ENCODE measurements at regions not wholly inside any gene's neighbourhood (a gene's known extent, or its start where the extent isn't known, plus 50 kb on each side); places are given as distances from the start of the nearest gene placed in this dataset.

DNA sequence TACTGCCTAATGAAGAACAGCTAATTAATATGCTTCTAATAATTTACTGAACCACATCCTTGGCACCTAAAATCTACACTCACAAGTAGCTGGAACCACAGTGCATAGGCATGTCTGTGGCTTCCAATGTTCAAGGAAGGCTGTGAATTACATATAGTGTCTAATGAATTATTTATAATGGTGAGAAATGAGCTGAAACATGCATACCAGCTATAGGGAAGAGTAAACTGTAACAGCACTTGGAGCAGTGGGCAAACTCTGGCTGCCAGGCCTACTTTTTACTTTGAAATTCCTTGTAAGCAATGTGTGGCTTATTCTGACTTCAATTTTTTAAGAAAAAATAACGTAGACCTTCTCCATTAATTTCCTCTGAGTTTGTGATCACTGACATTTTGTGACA is 953.2 kb upstream of the CDH8 start:
- peaks cover 0 to 5% of the 10 kb centered on the region in 2 donors for H3K9me3 Mint-ChIP-seq
- no peaks in the 10 kb centered on the region for H3K27me3 Mint-ChIP-seq
- no peak overlapping the region for H3K4me3 Mint-ChIP-seq
- H3K36me3 Mint-ChIP-seq, result no peaks in the 10 kb centered on the region
- DNase-seq, result no peak
- H3K27ac Mint-ChIP-seq, result no peak overlapping the region
- ATAC-seq (replicated peaks), result no peak
- H3K4me1 Mint-ChIP-seq, result no peaks in the 10 kb centered on the region

DNA sequence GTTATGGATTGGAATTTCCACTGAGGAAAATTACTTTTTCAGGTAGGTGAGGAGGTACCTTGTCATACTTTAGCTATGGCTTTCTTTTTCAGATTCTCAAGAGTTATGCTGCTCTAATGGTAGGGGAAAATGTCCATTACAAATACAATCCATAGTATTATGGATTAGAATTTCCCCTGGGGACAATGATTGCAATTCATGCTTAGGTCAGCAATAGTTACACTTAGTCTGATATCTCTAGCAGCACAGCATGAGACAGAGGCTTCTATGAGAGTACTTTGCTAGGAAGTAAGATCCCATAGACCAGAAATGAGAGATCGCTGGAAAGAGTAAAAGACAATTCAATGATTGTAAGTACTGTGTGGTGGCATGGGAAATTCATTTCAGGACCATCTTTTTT is 949.5 kb upstream of the CDH8 start:
- H3K36me3 Mint-ChIP-seq, result no peaks in the 10 kb centered on the region
- ATAC-seq (replicated peaks), result no peak
- no peak overlapping the region for H3K4me3 Mint-ChIP-seq
- H3K9me3 Mint-ChIP-seq, result peaks cover 5 to 7% of the 10 kb centered on the region in 2 donors
- H3K4me1 Mint-ChIP-seq, result no peaks in the 10 kb centered on the region
- H3K27ac Mint-ChIP-seq, result no peak overlapping the region
- no peak for DNase-seq
- H3K27me3 Mint-ChIP-seq, result no peaks in the 10 kb centered on the region

GRCh38 chr16:62978451-62978850 is 942.2 kb upstream of the CDH8 start:
- Mint-ChIP-seq H3K9me3 (peaks cover 3 to 4% of the 10 kb centered on the region in 2 donors), H3K27ac (no peak overlapping the region), H3K4me3 (no peak overlapping the region), H3K27me3 (no peaks in the 10 kb centered on the region), H3K4me1 (no peaks in the 10 kb centered on the region), H3K36me3 (no peaks in the 10 kb centered on the region)
- DNase-seq (no peak), ATAC-seq (replicated peaks) (no peak)

DNA sequence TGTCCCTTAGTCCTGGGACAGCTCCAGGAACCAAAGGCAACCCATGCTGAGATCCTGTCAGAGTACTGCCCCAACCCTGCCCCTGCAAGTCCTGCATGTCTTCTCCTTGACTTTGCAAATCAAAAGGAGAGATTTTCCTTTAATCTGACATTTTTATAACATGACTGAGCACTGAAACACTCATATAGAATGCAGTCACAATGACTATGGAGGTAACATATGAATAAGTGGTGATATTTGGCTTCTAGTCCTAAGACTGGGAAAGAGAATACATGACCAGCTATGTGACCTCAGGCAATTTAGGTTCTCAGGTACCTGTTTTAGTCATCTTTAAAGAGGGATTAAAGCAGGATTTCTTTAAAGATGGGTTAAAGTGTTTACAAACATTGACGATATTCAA is 941.6 kb upstream of the CDH8 start:
- DNase-seq, result no peak
- ATAC-seq (replicated peaks), result no peak
- peaks cover 0 to 3% of the 10 kb centered on the region in 2 donors for H3K9me3 Mint-ChIP-seq
- H3K4me3 Mint-ChIP-seq, result no peak overlapping the region
- H3K27ac Mint-ChIP-seq, result no peak overlapping the region
- no peaks in the 10 kb centered on the region for H3K27me3 Mint-ChIP-seq
- no peaks in the 10 kb centered on the region for H3K36me3 Mint-ChIP-seq
- no peaks in the 10 kb centered on the region for H3K4me1 Mint-ChIP-seq

- H3K27me3 Mint-ChIP-seq, result no peaks in the 10 kb centered on the region
- peaks cover 0 to 3% of the 10 kb centered on the region in 2 donors for H3K9me3 Mint-ChIP-seq
- H3K4me1 Mint-ChIP-seq, result no peaks in the 10 kb centered on the region
- DNase-seq (no peak), ATAC-seq (replicated peaks) (no peak)
- H3K27ac Mint-ChIP-seq, result no peak overlapping the region
- no peaks in the 10 kb centered on the region for H3K36me3 Mint-ChIP-seq
- no peak overlapping the region for H3K4me3 Mint-ChIP-seq
Measured at GRCh38 chr16:62974424-62974823, 938.2 kb upstream of the CDH8 start.

- H3K36me3 Mint-ChIP-seq, result no peaks in the 10 kb centered on the region
- ATAC-seq (replicated peaks), result no peak
- H3K27ac Mint-ChIP-seq, result no peak overlapping the region
- H3K4me3 Mint-ChIP-seq, result no peak overlapping the region
- peaks cover 0 to under 1% of the 10 kb centered on the region in 2 donors for H3K9me3 Mint-ChIP-seq
- H3K27me3 Mint-ChIP-seq, result no peaks in the 10 kb centered on the region
- DNase-seq, result no peak
- no peaks in the 10 kb centered on the region for H3K4me1 Mint-ChIP-seq
Measured at GRCh38 chr16:62970851-62971250, 934.6 kb upstream of the CDH8 start.

DNA sequence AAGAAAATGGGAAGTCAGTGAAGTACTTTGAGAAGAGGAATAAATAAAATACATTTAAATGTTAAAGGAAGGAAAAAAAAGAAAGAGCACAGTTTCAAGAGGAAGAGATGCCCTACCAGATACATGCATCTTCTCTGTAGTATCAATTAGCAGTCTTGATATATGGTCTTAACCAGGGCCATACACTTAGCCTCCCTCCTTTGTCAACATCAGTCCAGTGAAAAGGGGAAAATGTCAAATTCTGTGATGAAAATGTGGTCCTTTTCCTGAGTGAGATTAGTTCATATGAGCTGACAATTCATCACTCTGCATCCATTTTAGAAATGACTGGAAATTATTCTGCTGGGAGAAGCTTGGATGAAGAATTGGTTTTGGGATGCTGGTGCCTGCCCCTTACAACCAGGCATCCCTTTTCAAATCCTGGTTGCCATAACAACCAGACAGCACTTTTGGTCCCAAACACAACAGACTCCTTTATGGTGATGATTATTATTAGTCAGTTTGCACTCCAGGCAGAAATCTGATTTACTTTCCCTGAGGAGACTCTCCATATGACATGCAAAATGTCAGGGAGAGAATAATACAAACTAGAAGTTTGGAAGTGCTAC is 933.6 kb upstream of the CDH8 start:
- Mint-ChIP-seq H3K36me3 (no peaks in the 10 kb centered on the region), H3K27ac (no peak overlapping the region), H3K27me3 (no peaks in the 10 kb centered on the region), H3K9me3 (no peaks in the 10 kb centered on the region), H3K4me1 (no peaks in the 10 kb centered on the region), H3K4me3 (no peak overlapping the region)
- DNase-seq (no peak), ATAC-seq (replicated peaks) (no peak)

DNA sequence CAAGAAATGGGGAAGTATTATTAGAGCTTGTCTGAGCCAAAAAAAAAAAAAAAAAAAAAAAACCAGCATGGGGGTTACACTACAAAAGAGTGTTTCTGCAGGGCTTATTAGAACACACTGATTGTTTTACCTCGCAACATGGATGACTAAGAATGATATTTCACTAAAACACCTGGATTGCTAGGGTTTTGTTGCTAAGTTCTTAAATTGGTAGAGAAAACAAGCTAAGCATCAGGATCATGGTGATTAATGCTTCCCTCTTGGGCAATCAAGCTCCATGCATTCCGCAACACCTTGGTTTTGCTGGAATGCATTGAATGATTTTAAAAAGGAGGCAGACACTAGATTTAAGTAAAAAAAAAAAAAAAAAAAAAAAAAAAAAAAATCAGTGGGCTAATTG is 931.4 kb upstream of the CDH8 start:
- Mint-ChIP-seq H3K27ac (no peak overlapping the region), H3K9me3 (peaks cover 0 to 2% of the 10 kb centered on the region in 2 donors), H3K4me1 (no peaks in the 10 kb centered on the region), H3K4me3 (no peak overlapping the region), H3K36me3 (no peaks in the 10 kb centered on the region), H3K27me3 (no peaks in the 10 kb centered on the region)
- DNase-seq (no peak), ATAC-seq (replicated peaks) (no peak)

GRCh38 chr16:62967163-62967562 is 930.9 kb upstream of the CDH8 start:
- no peaks in the 10 kb centered on the region for H3K27me3 Mint-ChIP-seq
- ATAC-seq (replicated peaks), result no peak
- peaks cover 0 to 5% of the 10 kb centered on the region in 2 donors for H3K9me3 Mint-ChIP-seq
- H3K36me3 Mint-ChIP-seq, result no peaks in the 10 kb centered on the region
- no peaks in the 10 kb centered on the region for H3K4me1 Mint-ChIP-seq
- H3K4me3 Mint-ChIP-seq, result no peak overlapping the region
- no peak for DNase-seq
- no peak overlapping the region for H3K27ac Mint-ChIP-seq

- H3K36me3 Mint-ChIP-seq, result no peaks in the 10 kb centered on the region
- no peak overlapping the region for H3K27ac Mint-ChIP-seq
- H3K4me3 Mint-ChIP-seq, result no peak overlapping the region
- no peaks in the 10 kb centered on the region for H3K4me1 Mint-ChIP-seq
- no peaks in the 10 kb centered on the region for H3K27me3 Mint-ChIP-seq
- H3K9me3 Mint-ChIP-seq, result peaks cover 0 to 5% of the 10 kb centered on the region in 2 donors
- DNase-seq (no peak), ATAC-seq (replicated peaks) (no peak)
Measured at GRCh38 chr16:62966626-62967025, 930.4 kb upstream of the CDH8 start.

DNA sequence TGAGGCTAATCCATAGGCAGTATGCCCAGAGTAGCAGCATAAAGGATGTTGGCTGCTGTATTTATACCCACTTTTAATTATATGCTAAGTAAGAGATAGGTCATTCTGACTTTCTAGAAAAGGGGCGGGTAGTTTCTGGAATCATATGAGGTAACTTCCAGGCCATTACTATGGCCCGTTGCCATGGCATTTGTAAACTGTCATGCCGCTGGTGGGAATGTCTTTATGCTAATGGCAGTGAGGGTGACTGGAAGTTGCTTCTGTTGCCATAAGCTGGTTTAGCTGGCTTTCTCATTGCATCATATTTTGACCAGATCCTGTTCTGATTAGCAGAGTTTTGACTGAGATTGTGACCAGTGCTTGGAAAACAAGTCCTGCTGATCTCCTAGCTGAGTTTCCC is 929.6 kb upstream of the CDH8 start:
- H3K27ac Mint-ChIP-seq, result no peak overlapping the region
- no peaks in the 10 kb centered on the region for H3K4me1 Mint-ChIP-seq
- ATAC-seq (replicated peaks), result no peak
- H3K27me3 Mint-ChIP-seq, result no peaks in the 10 kb centered on the region
- no peak overlapping the region for H3K4me3 Mint-ChIP-seq
- H3K36me3 Mint-ChIP-seq, result no peaks in the 10 kb centered on the region
- H3K9me3 Mint-ChIP-seq, result peaks cover 0 to 5% of the 10 kb centered on the region in 2 donors
- DNase-seq, result no peak

DNA sequence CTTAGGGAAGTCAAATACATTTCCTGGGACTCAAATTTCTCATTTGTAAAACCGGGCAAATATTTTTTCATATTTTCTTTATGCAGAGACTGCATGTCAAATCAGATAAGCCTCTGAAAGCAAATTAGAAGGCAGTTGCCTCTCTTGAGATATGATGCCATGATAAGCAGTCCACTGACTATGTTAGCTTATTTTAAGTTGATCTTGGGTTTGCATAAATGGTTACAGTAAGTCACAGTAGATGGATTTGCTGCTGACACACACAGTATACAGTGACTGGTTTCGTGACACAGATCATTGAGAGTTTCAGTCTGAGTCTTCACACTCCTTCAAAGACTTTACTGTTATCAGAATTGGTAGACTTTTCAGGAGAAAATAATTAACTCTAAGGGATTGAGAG is 927.6 kb upstream of the CDH8 start:
- Mint-ChIP-seq H3K4me1 (no peaks in the 10 kb centered on the region), H3K27ac (no peak overlapping the region), H3K9me3 (peaks cover 0 to 5% of the 10 kb centered on the region in 2 donors), H3K36me3 (no peaks in the 10 kb centered on the region), H3K27me3 (no peaks in the 10 kb centered on the region), H3K4me3 (no peak overlapping the region)
- no peak for ATAC-seq (replicated peaks)
- no peak for DNase-seq

- Mint-ChIP-seq H3K4me3 (no peak overlapping the region), H3K27ac (no peak overlapping the region), H3K4me1 (no peaks in the 10 kb centered on the region), H3K27me3 (no peaks in the 10 kb centered on the region), H3K36me3 (no peaks in the 10 kb centered on the region), H3K9me3 (peaks cover 0 to 2% of the 10 kb centered on the region in 2 donors)
- no peak for ATAC-seq (replicated peaks)
- DNase-seq, result no peak
Measured at GRCh38 chr16:62955033-62955349, 918.8 kb upstream of the CDH8 start.

GRCh38 chr16:62954144-62955032 is 918.1 kb upstream of the CDH8 start:
- no peak for DNase-seq
- Mint-ChIP-seq H3K36me3 (no peaks in the 10 kb centered on the region), H3K9me3 (peaks cover 0 to 2% of the 10 kb centered on the region in 2 donors), H3K27ac (no peak overlapping the region), H3K4me1 (no peaks in the 10 kb centered on the region), H3K27me3 (no peaks in the 10 kb centered on the region), H3K4me3 (no peak overlapping the region)
- no peak for ATAC-seq (replicated peaks)

DNA sequence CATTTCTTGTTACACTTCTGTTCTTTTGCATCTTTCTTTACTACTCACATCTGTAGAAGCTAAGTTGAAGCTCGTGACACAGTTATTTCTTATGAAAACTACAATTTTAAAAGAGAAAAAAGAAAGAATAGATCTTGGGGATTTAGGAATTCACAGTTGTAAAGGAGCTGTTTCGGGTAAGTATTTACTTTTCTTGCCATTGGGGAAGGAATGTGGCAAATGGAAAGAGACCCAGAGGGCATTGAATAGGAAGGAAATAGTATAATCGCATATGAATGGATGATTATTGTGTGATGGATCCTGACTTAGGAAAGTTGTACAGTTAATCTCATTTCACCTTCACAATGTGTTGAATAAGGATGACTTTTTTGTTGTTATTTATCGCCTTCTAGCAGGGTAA is 914.1 kb upstream of the CDH8 start:
- Mint-ChIP-seq H3K36me3 (no peaks in the 10 kb centered on the region), H3K27me3 (no peaks in the 10 kb centered on the region), H3K27ac (no peak overlapping the region), H3K4me1 (no peaks in the 10 kb centered on the region), H3K9me3 (peaks cover 7 to 8% of the 10 kb centered on the region in 2 donors), H3K4me3 (no peak overlapping the region)
- DNase-seq (no peak), ATAC-seq (replicated peaks) (no peak)
